CD4-positive, alpha-beta T cell (primary cell): ENCODE measurements at regions not wholly inside any gene's neighbourhood (a gene's known extent, or its start where the extent isn't known, plus 50 kb on each side); places are given as distances from the start of the nearest gene placed in this dataset.
"Not testable (repeated sequence)": the region's sequence is repeated elsewhere in the genome, so short reads cannot be mapped to it uniquely, and the experiment has no call there.

Experiments used
- ATAC-seq: fragments of 200-7000 bp; cut with Tn5 transposase; one replicate; pipeline ENCODE4 v1.10.0; 2022; ENCODE audit warnings: mild to moderate bottlenecking; ENCODE audit not compliant: poor library complexity
- CTCF ChIA-PET: fragments of 350-600 bp; sonication (Branson Sonifier 250); formaldehyde crosslinking; loops from one replicate; lab custom pipeline; 2021; ENCODE audit warnings: antibody characterized with exemption, inconsistent platforms; lab: Charles Lee
- POLR2A ChIA-PET: fragments of 350-600 bp; sonication (Branson Sonifier 250); formaldehyde crosslinking; loops from one replicate; lab custom pipeline; 2021; ENCODE audit warnings: antibody characterized with exemption, inconsistent platforms; lab: Charles Lee
- DNase-seq, 14 experiments: peaks; one replicate each; pipeline ENCODE4 v3.0.0-alpha.2; 2013 to 2020; ENCODE audit warnings: mixed read lengths in 2 of 14
- H3K27ac ChIP-seq, 2 donors: one replicate each; pipeline versions ENCODE4 v1.5.1 to v1.7.0; 2013; ENCODE audit warnings: low read length in 2 of 2, low read depth in 1 of 2, mild to moderate bottlenecking in 1 of 2
- H3K27me3 ChIP-seq, 2 experiments: 1 replicate in 1 of 2; 2 replicates in 1 of 2; pipeline versions ENCODE4 v1.6.1 to v1.7.0; 2013; ENCODE audit warnings: low read length in 2 of 2, control low read depth in 1 of 2, mild to moderate bottlenecking in 1 of 2, moderate library complexity in 1 of 2; ENCODE audit not compliant: insufficient read depth in 2 of 2, control insufficient read depth in 1 of 2
- H3K36me3 ChIP-seq: one replicate; pipeline ENCODE4 v1.6.1; 2013; ENCODE audit warnings: low read length, control low read depth; ENCODE audit not compliant: insufficient read depth
- H3K4me1 ChIP-seq: one replicate; pipeline ENCODE4 v1.6.1; 2013; ENCODE audit warnings: low read length, control low read depth; ENCODE audit not compliant: insufficient read depth
- H3K4me3 ChIP-seq: one replicate; pipeline ENCODE4 v1.5.1; 2013; ENCODE audit warnings: mild to moderate bottlenecking, low read length, moderate library complexity
- H3K9me3 ChIP-seq, 2 experiments: 1 replicate in 1 of 2; 2 replicates in 1 of 2; pipeline versions ENCODE4 v1.6.1 to v1.7.0; 2013; ENCODE audit warnings: low read length in 2 of 2, mild to moderate bottlenecking in 2 of 2, control low read depth in 1 of 2, moderate library complexity in 1 of 2; ENCODE audit not compliant: control insufficient read depth in 1 of 2, insufficient read depth in 1 of 2
- H3K27ac Mint-ChIP-seq: one replicate; pipeline ENCODE4 v1.8.0; 2020; ENCODE audit warnings: mixed read lengths
- H3K27me3 Mint-ChIP-seq: one replicate; pipeline ENCODE4 v1.8.0; 2021; ENCODE audit warnings: mixed read lengths
- H3K36me3 Mint-ChIP-seq: one replicate; pipeline ENCODE4 v1.8.0; 2021; ENCODE audit warnings: low read depth, mixed read lengths
- H3K4me1 Mint-ChIP-seq: one replicate; pipeline ENCODE4 v1.8.0; 2021; ENCODE audit warnings: low read depth, mixed read lengths
- H3K4me3 Mint-ChIP-seq: one replicate; pipeline ENCODE4 v1.8.0; 2020; ENCODE audit warnings: mild to moderate bottlenecking, mixed read lengths
- H3K9me3 Mint-ChIP-seq: one replicate; pipeline ENCODE4 v1.8.0; 2020; ENCODE audit warnings: mixed read lengths
- intact Hi-C, 2 experiments: fragments of 100-400 bp; cut with DNase I in 1 of 2; cut with micrococcal nuclease in 1 of 2; formaldehyde crosslinking; loops; one replicate each; pipeline versions ENCODE4 v1.15.1 to v1.9.0; 2023 to 2025; cut with DNase I, micrococcal nuclease

DNA sequence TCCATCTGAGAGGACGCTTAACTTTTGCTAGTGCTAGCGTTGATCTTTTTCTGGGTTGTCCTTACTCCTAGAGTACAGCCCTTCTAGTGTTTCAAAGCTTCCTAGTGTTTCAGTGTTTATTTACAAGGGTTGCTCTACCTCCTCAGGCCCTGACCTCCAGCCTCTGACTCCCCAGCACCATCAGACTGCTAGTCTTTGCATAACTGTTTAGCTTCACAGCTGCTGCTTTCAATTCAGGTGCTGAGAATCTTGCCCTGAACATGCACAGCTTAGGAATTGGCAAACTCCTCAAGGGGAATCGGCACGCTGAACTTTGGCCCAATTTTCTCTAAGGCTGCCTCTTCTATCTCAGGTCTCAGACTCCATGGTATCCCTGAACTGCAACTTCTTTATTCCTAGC is 52.9 kb downstream of the OR52B4 start:
- H3K4me1 Mint-ChIP-seq, CTCF ChIA-PET, POLR2A ChIA-PET, H3K9me3 Mint-ChIP-seq, H3K4me3 Mint-ChIP-seq, H3K27me3 Mint-ChIP-seq, H3K36me3 ChIP-seq, intact Hi-C loops, H3K27ac ChIP-seq, H3K4me1 ChIP-seq, ATAC-seq, H3K27me3 ChIP-seq, H3K36me3 Mint-ChIP-seq, DNase-seq, H3K4me3 ChIP-seq, H3K9me3 ChIP-seq, H3K27ac Mint-ChIP-seq: not testable (repeated sequence)

GRCh38 chr11:4277225-4277624 is 91.0 kb downstream of the OR52B4 start:
- H3K9me3 Mint-ChIP-seq, H3K36me3 ChIP-seq, H3K9me3 ChIP-seq, POLR2A ChIA-PET, H3K36me3 Mint-ChIP-seq, H3K27me3 ChIP-seq, H3K27ac Mint-ChIP-seq, H3K4me3 Mint-ChIP-seq, H3K27me3 Mint-ChIP-seq, DNase-seq, H3K4me1 ChIP-seq, H3K4me3 ChIP-seq, H3K27ac ChIP-seq, H3K4me1 Mint-ChIP-seq, ATAC-seq, intact Hi-C loops, CTCF ChIA-PET: not testable (repeated sequence)

- H3K27ac ChIP-seq, H3K4me3 ChIP-seq, CTCF ChIA-PET, ATAC-seq, DNase-seq, H3K27me3 ChIP-seq, intact Hi-C loops, H3K9me3 ChIP-seq, H3K4me1 Mint-ChIP-seq, POLR2A ChIA-PET, H3K36me3 ChIP-seq, H3K4me1 ChIP-seq, H3K36me3 Mint-ChIP-seq, H3K9me3 Mint-ChIP-seq, H3K4me3 Mint-ChIP-seq, H3K27ac Mint-ChIP-seq: not testable (repeated sequence)
- peaks cover 12% of the 10 kb centered on the region for H3K27me3 Mint-ChIP-seq
Observed at GRCh38 chr11:4251085-4251484, 117.1 kb downstream of the OR52B4 start.

GRCh38 chr11:4249475-4249874 is 118.7 kb downstream of the OR52B4 start:
- H3K4me3 ChIP-seq, H3K9me3 ChIP-seq, H3K36me3 ChIP-seq, H3K27me3 ChIP-seq, H3K36me3 Mint-ChIP-seq, H3K4me1 Mint-ChIP-seq, CTCF ChIA-PET, ATAC-seq, DNase-seq, H3K27ac Mint-ChIP-seq, H3K27ac ChIP-seq, H3K9me3 Mint-ChIP-seq, H3K4me1 ChIP-seq, POLR2A ChIA-PET, H3K4me3 Mint-ChIP-seq, intact Hi-C loops: not testable (repeated sequence)
- peaks cover 12% of the 10 kb centered on the region for H3K27me3 Mint-ChIP-seq

DNA sequence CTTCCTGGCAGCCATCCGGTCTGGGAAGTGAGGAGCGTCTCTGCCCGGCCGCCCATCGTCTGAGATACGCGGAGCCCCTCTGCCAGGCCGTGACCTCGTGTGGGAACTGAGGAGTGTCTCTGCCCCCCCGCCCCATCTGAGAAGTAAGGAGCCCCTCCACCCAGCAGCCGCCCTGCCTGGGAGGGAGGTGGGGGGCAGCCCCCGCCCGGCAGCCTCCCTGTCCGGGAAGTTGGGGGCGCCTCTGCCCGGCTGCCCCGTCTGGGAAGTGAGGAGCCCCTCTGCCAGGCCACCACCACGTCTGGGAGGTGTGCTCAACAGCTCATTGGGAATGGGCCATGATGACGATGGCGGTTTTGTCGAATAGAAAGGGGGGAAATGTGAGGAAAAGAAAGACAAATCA is 130.4 kb downstream of the OR52B4 start:
- H3K4me3 Mint-ChIP-seq, H3K27me3 ChIP-seq, H3K9me3 Mint-ChIP-seq, CTCF ChIA-PET, H3K36me3 ChIP-seq, DNase-seq, H3K36me3 Mint-ChIP-seq, H3K4me1 Mint-ChIP-seq, H3K27ac Mint-ChIP-seq, intact Hi-C loops, ATAC-seq, H3K9me3 ChIP-seq, H3K4me3 ChIP-seq, POLR2A ChIA-PET, H3K27ac ChIP-seq, H3K4me1 ChIP-seq: not testable (repeated sequence)
- peaks cover 25% of the 10 kb centered on the region for H3K27me3 Mint-ChIP-seq

- CTCF ChIA-PET, result not testable (repeated sequence)
- H3K27me3 Mint-ChIP-seq, result peaks cover 25% of the 10 kb centered on the region
Observed at GRCh38 chr11:4218857-4219256, 124.3 kb downstream of the RRM1 start.

More at GRCh38 chr11:4218857-4219256, 124.3 kb downstream of the RRM1 start:
- H3K9me3 ChIP-seq, POLR2A ChIA-PET, H3K27me3 ChIP-seq, H3K27ac ChIP-seq, H3K27ac Mint-ChIP-seq, H3K4me1 ChIP-seq, ATAC-seq, H3K36me3 Mint-ChIP-seq, DNase-seq, H3K9me3 Mint-ChIP-seq, H3K36me3 ChIP-seq, intact Hi-C loops, H3K4me3 Mint-ChIP-seq, H3K4me1 Mint-ChIP-seq, H3K4me3 ChIP-seq: not testable (repeated sequence)
